WTC11 (cell line): ENCODE measurements at regions not wholly inside any gene's neighbourhood (a gene's known extent, or its start where the extent isn't known, plus 50 kb on each side); places are given as distances from the start of the nearest gene placed in this dataset.

Experiments
- CTCF ChIP-seq: fragments of 200-600 bp; IDR thresholded peaks from 2 replicates; pipeline ENCODE4 v1.8.0; 2022; ENCODE audit warnings: antibody characterized with exemption
- JAZF1 ChIP-seq: fragments of 250-450 bp; sonication (Bioruptor Pico); IDR thresholded peaks from 2 replicates; pipeline ENCODE4 v1.9.0; 2021; ENCODE audit warnings: moderate library complexity, mild to moderate bottlenecking, inconsistent platforms
- NFATC4 ChIP-seq: fragments of 250-450 bp; sonication (Bioruptor Pico); IDR thresholded peaks from 2 replicates; pipeline ENCODE4 v1.9.0; 2021; ENCODE audit warnings: mild to moderate bottlenecking
- PRRX2 ChIP-seq: fragments of 250-450 bp; sonication (Bioruptor Pico); IDR thresholded peaks from 2 replicates; pipeline ENCODE4 v1.8.0; 2021; ENCODE audit warnings: mild to moderate bottlenecking
- TF ChIP-seq, protein P1 (sequence below): sonication (generic); formaldehyde crosslinking; IDR thresholded peaks from 2 replicates; pipeline ENCODE4 v1.8.1; 2023; ENCODE audit warnings: mild to moderate bottlenecking, missing genetic modification reagents, moderate library complexity

- TF ChIP-seq CTCF (no peak), PRRX2 (CRISPR knock-in tag) (no peak), JAZF1 (no peak), NFATC4 (CRISPR knock-in tag) (no peak)
- TF ChIP-seq, protein P1, sequence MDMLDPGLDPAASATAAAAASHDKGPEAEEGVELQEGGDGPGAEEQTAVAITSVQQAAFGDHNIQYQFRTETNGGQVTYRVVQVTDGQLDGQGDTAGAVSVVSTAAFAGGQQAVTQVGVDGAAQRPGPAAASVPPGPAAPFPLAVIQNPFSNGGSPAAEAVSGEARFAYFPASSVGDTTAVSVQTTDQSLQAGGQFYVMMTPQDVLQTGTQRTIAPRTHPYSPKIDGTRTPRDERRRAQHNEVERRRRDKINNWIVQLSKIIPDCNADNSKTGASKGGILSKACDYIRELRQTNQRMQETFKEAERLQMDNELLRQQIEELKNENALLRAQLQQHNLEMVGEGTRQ (CRISPR knock-in tag): no peak
Measured at GRCh38 chr16:86041807-86042206, 142.8 kb downstream of the IRF8 start.
